PFSK-1 (cell line): ENCODE measurements at regions not wholly inside any gene's neighbourhood (a gene's known extent, or its start where the extent isn't known, plus 50 kb on each side); places are given as distances from the start of the nearest gene placed in this dataset.

ENCODE experiments used
- FOXP2 ChIP-seq: optimal IDR thresholded peaks from 2 replicates; pipeline ENCODE3; 2011; ENCODE audit warnings: borderline replicate concordance, control low read depth, inconsistent platforms; ENCODE audit not compliant: insufficient read depth; ENCODE audit errors: extremely low read length, extremely low read depth
- POLR2AphosphoS5 ChIP-seq: IDR thresholded peaks from 2 replicates; pipeline ENCODE4 v1.6.1; 2012; ENCODE audit warnings: low read depth, mild to moderate bottlenecking, control low read depth, low read length, moderate library complexity
- SIN3A ChIP-seq: IDR thresholded peaks from 2 replicates; pipeline ENCODE4 v1.6.1; 2012; ENCODE audit warnings: mild to moderate bottlenecking, low read length, moderate library complexity, borderline replicate concordance; ENCODE audit not compliant: insufficient read depth
- TAF1 ChIP-seq: IDR thresholded peaks from 2 replicates; pipeline ENCODE4 v1.6.1; 2012; ENCODE audit warnings: low read length, control low read depth, borderline replicate concordance; ENCODE audit not compliant: insufficient read depth
- TF ChIP-seq, protein P1 (sequence below), 2 experiments: IDR thresholded peaks; 2 replicates each; pipeline versions ENCODE4 v1.6.1 to v1.8.0; 2011 to 2012; ENCODE audit warnings: low read depth in 2 of 2, low read length in 2 of 2, control low read depth in 1 of 2, inconsistent platforms in 1 of 2, mild to moderate bottlenecking in 1 of 2, moderate library complexity in 1 of 2; ENCODE audit not compliant: insufficient read depth in 1 of 2

DNA sequence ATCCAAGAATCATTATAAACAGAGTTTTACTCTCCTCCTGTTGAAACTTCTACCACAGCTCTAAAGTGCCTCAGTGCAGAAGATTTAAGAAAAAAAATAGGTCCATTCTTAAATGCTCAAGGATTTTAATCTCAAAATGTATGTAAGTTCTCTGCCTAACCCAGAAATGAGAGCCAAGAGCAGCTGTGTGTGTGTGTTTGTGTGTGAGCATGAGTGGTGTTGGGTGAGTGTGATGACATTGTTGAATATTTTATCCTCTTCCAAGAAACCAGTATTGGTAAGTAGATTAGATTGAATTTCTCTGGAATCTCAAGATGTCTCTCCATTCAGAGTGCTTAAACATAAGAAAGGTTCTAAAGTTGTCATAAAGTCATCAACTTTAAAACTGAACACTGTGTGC is 363.6 kb upstream of the NFE2L3 start:
- TF ChIP-seq TAF1 (no peak), POLR2AphosphoS5 (no peak), FOXP2 (no peak), SIN3A (no peak)
- TF ChIP-seq, protein P1, sequence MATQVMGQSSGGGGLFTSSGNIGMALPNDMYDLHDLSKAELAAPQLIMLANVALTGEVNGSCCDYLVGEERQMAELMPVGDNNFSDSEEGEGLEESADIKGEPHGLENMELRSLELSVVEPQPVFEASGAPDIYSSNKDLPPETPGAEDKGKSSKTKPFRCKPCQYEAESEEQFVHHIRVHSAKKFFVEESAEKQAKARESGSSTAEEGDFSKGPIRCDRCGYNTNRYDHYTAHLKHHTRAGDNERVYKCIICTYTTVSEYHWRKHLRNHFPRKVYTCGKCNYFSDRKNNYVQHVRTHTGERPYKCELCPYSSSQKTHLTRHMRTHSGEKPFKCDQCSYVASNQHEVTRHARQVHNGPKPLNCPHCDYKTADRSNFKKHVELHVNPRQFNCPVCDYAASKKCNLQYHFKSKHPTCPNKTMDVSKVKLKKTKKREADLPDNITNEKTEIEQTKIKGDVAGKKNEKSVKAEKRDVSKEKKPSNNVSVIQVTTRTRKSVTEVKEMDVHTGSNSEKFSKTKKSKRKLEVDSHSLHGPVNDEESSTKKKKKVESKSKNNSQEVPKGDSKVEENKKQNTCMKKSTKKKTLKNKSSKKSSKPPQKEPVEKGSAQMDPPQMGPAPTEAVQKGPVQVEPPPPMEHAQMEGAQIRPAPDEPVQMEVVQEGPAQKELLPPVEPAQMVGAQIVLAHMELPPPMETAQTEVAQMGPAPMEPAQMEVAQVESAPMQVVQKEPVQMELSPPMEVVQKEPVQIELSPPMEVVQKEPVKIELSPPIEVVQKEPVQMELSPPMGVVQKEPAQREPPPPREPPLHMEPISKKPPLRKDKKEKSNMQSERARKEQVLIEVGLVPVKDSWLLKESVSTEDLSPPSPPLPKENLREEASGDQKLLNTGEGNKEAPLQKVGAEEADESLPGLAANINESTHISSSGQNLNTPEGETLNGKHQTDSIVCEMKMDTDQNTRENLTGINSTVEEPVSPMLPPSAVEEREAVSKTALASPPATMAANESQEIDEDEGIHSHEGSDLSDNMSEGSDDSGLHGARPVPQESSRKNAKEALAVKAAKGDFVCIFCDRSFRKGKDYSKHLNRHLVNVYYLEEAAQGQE (IDR thresholded peaks at IDR 0.05; ENCODE audit: insufficient read depth in 1 of 2, low read depth in 2 of 2, low read length in 2 of 2), result no peak

DNA sequence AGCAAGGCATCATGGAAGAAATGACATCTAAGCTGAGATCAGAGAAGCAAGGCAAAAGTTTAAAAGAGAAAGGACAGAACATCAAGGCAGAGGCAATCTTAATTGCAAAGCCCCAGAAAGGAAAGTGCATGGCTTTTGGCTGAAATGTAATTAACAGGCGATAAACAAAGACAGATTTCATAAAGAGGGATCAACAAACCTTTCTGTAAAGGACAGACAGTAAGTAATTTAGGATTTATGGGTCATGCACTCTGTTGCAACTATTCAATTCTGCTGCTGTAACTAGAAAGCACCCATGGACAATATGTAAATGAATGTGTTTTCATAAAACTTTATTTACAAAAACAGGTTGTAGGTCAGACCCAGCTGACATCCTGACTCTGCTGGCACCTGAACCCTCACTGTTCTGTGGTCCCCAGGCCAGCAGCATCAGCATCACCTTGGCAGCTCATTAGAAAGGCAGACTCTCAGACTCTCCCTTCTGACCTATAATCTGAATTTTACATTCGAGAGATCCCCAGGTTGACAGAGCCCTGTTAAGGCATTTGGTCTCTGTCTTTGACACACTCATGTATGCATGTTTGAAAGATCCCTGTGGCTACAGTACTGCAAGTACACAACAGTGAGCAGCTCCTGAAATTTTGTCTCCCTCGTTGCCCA is 362.9 kb upstream of the NFE2L3 start:
- TF ChIP-seq POLR2AphosphoS5 (no peak), FOXP2 (no peak), TAF1 (no peak), SIN3A (no peak)
- TF ChIP-seq, protein P1 (IDR thresholded peaks at IDR 0.05; ENCODE audit: insufficient read depth in 1 of 2, low read depth in 2 of 2, low read length in 2 of 2), result no peak

DNA sequence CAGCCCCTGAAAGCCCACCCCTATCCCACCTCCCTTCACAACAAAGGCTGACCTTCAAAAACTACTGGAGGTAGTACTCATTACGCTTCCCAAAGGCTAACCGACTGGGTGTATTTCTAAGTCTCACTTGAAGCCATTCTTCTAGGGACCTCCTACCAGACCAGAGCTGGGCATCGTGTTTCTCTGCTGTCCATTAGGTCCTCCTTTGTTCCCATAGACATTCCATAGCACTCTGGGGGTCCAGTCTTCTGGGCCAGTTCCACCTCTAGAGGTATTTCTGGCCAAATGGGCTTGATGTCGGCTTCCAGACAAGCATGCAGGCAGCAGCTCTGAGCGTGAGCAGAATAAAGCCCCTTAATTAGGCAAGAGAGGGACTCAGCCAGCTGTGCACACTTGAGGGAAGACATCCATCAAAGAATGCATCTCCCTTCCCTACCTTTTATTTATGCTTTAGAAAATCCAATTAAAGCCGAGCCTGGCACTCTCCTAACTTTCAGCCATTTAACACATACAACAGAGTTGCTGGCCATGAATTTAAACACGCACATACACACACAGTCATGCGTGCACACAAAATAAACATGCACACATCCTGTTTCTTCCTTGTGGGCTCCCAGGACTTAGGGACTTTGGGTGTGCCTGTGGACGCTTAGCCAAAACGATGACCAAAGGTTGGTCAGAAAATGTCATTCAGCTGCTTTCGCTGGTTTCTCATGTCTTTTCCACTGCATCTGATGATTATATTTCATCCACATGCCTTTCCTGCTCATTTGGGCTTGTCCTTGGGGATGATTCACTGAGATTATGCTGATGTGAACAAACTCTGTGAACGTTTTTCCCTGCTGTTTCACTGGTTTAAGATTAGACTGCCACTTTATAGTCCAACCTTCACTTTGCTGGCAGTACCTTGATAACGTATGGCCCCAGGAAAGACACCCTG is 362.0 kb upstream of the NFE2L3 start:
- TF ChIP-seq TAF1 (no peak), POLR2AphosphoS5 (no peak), FOXP2 (no peak), SIN3A (no peak)
- TF ChIP-seq, protein P1 (IDR thresholded peaks at IDR 0.05; ENCODE audit: insufficient read depth in 1 of 2, low read depth in 2 of 2, low read length in 2 of 2), result no peak

DNA sequence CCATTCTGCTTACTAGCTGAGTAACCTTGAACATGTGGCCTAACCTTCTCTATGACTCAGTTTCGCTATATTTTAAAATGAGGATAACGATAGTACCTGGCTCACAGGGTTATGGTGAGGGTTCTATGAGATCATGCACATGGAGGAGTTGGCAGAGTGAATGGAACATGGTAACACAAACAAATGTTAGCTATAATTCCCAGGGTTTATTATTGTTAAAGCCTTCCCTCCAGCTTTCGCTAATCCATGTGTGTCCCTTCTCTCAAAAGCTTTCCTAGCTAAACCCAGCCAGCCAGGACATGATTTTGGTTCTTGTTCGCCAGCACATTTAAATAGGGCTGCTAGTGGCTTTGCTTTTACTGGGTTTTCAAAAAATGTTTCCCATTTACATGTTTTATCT is 361.0 kb upstream of the NFE2L3 start:
- TF ChIP-seq FOXP2, result no peak
- TF ChIP-seq, protein P1 (IDR thresholded peaks at IDR 0.05; ENCODE audit: insufficient read depth in 1 of 2, low read depth in 2 of 2, low read length in 2 of 2), result no peak
